Activated naive CD4-positive, alpha-beta T cell treated with anti-CD3 and anti-CD28 coated beads, Interleukin-2, amount 50 U/mL, for 72 hours (primary cell): ENCODE measurements at regions not wholly inside any gene's neighbourhood (a gene's known extent, or its start where the extent isn't known, plus 50 kb on each side); places are given as distances from the start of the nearest gene placed in this dataset.
"Not testable (repeated sequence)": the region's sequence is repeated elsewhere in the genome, so short reads cannot be mapped to it uniquely, and the experiment has no call there.

Experiments
- ATAC-seq, 2 donors: fragments of 150-1000 bp; cut with Tn5 transposase; 2 replicates each; pipeline ENCODE4 v1.10.0; 2021; ENCODE audit warnings: mild to moderate bottlenecking in 2 of 2, moderate library complexity in 2 of 2
- DNase-seq, 2 donors: peaks; one replicate each; pipeline ENCODE4 v3.0.0; 2021 to 2022; ENCODE audit warnings: low spot score in 2 of 2
- H3K27ac Mint-ChIP-seq, 2 donors: one replicate each; pipeline ENCODE4 v1.8.0; 2022; ENCODE audit warnings: mild to moderate bottlenecking in 2 of 2, mixed read lengths in 2 of 2
- H3K36me3 Mint-ChIP-seq, 2 donors: one replicate each; pipeline ENCODE4 v1.8.0; 2022; ENCODE audit warnings: mixed read lengths in 2 of 2
- H3K9me3 Mint-ChIP-seq, 2 donors: one replicate each; pipeline ENCODE4 v1.8.0; 2022; ENCODE audit warnings: mixed read lengths in 2 of 2

GRCh38 chr15:21031703-21032102, 165.6 kb upstream of the POTEB2 start:
- not testable (repeated sequence) for ATAC-seq, H3K27ac Mint-ChIP-seq, H3K36me3 Mint-ChIP-seq, DNase-seq, H3K9me3 Mint-ChIP-seq

DNA sequence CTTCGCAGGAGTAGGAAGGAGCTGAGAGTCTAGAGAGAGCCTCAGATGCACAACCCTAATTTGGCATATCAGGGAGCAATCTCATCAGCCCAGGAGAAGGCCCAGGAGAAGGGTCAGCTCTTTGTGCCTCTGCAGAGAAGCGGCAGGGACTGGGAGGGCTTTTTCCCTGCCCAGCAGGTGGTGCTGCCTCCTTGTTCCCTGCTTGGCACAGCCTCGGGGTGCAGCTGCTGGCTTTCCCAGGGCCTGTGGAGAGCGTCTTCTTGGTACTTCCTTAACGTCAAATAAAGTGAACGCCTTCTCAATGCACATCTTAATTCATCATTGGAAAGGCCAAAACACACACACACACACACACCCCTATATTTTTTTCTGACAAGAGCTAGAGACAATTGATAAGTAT, 162.9 kb upstream of the POTEB2 start:
- H3K36me3 Mint-ChIP-seq, H3K27ac Mint-ChIP-seq, ATAC-seq, DNase-seq, H3K9me3 Mint-ChIP-seq: not testable (repeated sequence)

GRCh38 chr15:21027942-21028341, 161.8 kb upstream of the POTEB2 start:
- not testable (repeated sequence) for H3K27ac Mint-ChIP-seq, DNase-seq, H3K9me3 Mint-ChIP-seq, H3K36me3 Mint-ChIP-seq
- ATAC-seq = peak in 1 of 2 donors; percentile 59

DNA sequence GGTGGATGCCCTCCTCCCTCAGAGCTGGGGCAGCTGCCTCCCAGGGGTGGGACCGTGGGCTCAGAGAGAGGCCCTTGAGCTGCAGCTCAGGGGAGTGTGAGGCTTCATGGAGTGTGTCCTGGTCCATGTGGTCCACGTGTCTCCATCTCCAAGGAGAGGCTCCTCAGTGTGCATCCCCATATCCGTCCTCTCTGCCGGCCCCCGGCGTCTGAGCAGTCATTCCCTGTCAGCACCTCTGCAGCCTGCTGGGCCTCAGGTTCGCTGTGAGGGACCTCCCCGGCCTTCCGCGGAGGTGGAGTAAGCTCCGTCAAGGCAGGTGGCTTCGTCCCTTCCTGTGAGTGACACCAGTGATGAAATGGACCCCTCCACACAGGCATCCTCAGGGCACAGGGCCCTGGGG, 160.7 kb upstream of the POTEB2 start:
- not testable (repeated sequence) for H3K27ac Mint-ChIP-seq, DNase-seq, ATAC-seq, H3K9me3 Mint-ChIP-seq, H3K36me3 Mint-ChIP-seq

DNA sequence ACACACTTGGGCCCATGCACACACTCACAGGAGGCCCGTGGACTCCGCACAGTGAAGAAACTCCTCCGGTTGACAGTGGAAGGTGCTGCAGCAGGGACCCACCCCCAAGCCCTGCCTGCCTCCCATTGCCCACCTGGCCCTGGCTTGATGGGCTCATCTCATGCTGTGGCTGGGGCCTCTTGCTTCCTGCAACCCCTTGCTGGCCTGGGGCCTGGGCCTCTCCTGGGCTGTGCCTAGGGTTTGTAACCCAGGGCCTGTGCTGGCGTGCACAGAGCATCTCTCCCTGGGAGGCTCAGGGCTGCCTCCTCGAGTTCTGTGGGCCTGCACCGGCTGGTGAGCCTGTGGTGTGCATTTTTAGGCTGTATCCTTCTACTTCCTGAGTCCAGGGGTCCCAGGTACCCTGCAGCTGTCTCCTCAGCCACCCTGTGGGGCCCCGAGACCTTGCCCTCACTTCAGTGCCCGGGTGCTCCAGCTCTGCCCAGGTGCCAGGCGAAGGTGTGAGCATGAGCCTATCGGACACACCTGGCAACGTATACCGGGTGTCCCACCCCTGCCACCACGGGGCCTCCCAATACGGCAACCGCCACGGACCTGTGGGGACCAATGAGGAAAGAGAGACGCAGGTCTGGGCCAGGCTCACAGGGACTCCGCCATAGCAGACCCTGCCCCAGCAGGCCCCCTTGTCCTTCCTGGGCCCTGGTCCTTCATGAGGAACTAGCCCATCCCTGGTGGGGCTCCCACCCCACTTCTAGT, 158.3 kb upstream of the POTEB2 start:
- H3K36me3 Mint-ChIP-seq, DNase-seq, H3K9me3 Mint-ChIP-seq, ATAC-seq, H3K27ac Mint-ChIP-seq: not testable (repeated sequence)

GRCh38 chr15:21018176-21018575, 152.1 kb upstream of the POTEB2 start:
- not testable (repeated sequence) for H3K27ac Mint-ChIP-seq, DNase-seq, ATAC-seq, H3K9me3 Mint-ChIP-seq, H3K36me3 Mint-ChIP-seq

GRCh38 chr15:21017326-21017725, 151.2 kb upstream of the POTEB2 start:
- not testable (repeated sequence) for DNase-seq, H3K9me3 Mint-ChIP-seq, ATAC-seq, H3K27ac Mint-ChIP-seq, H3K36me3 Mint-ChIP-seq

- ATAC-seq = peak in 1 of 2 donors; percentile 14
- DNase-seq, H3K36me3 Mint-ChIP-seq, H3K9me3 Mint-ChIP-seq, H3K27ac Mint-ChIP-seq: not testable (repeated sequence)
These were observed 150.5 kb upstream of the POTEB2 start for GRCh38 chr15:21016589-21016988.

DNA sequence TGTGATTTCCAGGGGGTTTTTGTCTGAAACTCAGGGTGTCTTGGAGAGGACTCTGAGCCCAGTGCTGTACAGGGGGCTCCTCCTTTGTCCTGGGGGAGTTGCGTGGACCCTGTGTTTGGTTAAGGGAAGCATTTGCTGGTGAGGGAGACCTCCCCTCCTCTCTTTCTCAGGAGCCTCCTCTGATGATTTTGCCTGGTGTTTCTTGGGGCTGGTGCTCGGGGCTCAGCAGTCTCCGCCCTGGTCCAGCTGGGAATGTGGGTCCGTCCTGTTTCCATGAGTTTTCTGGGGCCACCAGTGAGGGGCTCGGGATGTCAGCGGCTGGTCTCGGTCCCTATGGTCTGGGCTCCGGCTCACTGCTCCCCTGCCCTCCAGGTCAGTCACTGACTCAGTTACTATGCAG, 149.1 kb upstream of the POTEB2 start:
- H3K27ac Mint-ChIP-seq, H3K9me3 Mint-ChIP-seq, ATAC-seq, DNase-seq, H3K36me3 Mint-ChIP-seq: not testable (repeated sequence)

- not testable (repeated sequence) for H3K27ac Mint-ChIP-seq, H3K9me3 Mint-ChIP-seq
These were observed 147.2 kb upstream of the POTEB2 start for GRCh38 chr15:21013308-21013707.

DNA sequence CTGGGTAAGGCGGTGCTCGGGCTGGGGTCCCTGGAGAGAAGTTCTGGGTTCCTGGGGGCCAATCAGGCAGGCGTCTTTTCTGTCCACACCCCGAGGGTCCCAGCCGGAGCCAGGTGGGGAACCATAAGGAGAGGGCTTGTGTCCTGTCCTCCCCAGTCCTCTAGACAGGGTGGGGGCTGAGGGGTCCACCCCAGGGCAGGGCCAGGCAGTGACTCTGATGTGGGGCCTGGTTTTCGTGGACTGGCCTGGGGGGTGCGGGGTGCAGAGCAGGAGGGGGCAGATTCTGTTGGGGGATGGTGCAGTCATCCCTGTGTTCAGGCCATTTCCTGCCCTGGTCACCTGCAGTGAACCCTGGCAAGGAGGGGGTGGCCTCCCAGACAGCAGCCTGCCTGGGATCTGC, 143.5 kb upstream of the POTEB2 start:
- H3K36me3 Mint-ChIP-seq, H3K27ac Mint-ChIP-seq, ATAC-seq, H3K9me3 Mint-ChIP-seq, DNase-seq: not testable (repeated sequence)

More at GRCh38 chr15:21013308-21013707, 147.2 kb upstream of the POTEB2 start:
- H3K36me3 Mint-ChIP-seq, DNase-seq, ATAC-seq: not testable (repeated sequence)

GRCh38 chr15:21003459-21003858, 137.3 kb upstream of the POTEB2 start:
- not testable (repeated sequence) for H3K9me3 Mint-ChIP-seq, H3K36me3 Mint-ChIP-seq, H3K27ac Mint-ChIP-seq, ATAC-seq, DNase-seq

GRCh38 chr15:21001950-21002349, 135.8 kb upstream of the POTEB2 start:
- not testable (repeated sequence) for H3K36me3 Mint-ChIP-seq, H3K27ac Mint-ChIP-seq, H3K9me3 Mint-ChIP-seq, ATAC-seq, DNase-seq

DNA sequence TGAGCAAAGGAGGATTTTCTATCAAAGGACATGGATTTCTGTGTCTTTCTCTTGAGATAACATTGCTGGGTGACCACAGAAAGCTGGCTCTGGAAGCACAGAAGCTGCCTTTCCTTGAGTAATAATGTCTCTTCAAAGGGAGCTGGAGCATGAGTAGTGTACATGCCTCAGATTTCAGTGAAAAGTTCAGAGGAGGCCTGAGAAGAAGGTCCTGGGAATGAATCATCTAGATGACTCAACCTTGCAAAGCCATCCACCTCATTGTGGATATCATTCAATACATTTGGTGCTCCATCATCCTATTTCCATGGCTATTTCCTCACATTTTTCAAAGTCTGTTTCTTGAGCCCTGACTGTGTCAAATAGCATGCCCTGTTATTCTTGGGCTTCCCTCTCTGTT, 125.6 kb upstream of the POTEB2 start:
- peak in 1 of 2 donors; percentile 37 for ATAC-seq
- not testable (repeated sequence) for H3K9me3 Mint-ChIP-seq, H3K36me3 Mint-ChIP-seq, H3K27ac Mint-ChIP-seq, DNase-seq

DNA sequence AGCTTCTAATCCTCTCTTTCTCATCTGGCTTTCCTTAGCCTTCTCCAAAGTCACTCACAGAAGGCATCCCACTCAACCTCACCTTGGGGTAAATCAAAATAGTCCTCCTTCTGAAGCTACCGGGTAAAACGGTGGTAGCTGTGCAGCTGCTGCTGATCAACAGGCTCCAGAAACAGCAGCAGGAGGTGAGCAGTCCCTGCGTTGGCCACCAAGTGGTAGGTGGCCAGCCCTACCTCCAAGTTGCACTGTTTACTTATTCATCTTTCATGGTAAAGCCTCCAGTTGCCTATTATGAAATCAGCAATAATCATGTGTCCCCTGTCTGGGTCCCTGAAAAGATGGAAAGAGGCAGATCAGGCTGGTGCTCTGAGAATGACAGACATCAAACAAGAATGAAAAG, 125.1 kb upstream of the POTEB2 start:
- not testable (repeated sequence) for H3K36me3 Mint-ChIP-seq, DNase-seq, H3K9me3 Mint-ChIP-seq, ATAC-seq, H3K27ac Mint-ChIP-seq

- ATAC-seq, H3K9me3 Mint-ChIP-seq, DNase-seq, H3K36me3 Mint-ChIP-seq, H3K27ac Mint-ChIP-seq: not testable (repeated sequence)
These were observed 120.7 kb upstream of the POTEB2 start for GRCh38 chr15:20986775-20987174.

DNA sequence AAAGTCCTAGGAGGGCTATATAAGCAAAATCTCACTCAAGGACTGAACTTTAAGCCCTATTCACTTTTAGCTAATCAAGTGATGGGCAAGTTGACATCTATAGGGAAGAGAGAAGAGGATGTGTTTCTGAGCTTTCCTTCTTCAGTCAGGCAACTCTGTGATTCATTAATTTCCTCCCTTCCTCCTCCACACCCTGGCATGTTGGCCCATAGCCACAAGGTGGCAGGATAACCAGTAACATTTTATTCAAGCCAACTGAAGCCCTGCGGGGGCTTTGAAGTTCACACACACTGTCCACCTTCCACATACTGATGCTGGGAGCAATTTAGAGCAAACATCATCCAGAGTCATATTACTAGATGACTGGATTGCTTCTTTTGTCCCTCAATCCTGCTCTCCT, 111.9 kb upstream of the POTEB2 start:
- not testable (repeated sequence) for DNase-seq, H3K36me3 Mint-ChIP-seq, H3K9me3 Mint-ChIP-seq, H3K27ac Mint-ChIP-seq
- peak; percentile 75 to 84 for ATAC-seq

DNA sequence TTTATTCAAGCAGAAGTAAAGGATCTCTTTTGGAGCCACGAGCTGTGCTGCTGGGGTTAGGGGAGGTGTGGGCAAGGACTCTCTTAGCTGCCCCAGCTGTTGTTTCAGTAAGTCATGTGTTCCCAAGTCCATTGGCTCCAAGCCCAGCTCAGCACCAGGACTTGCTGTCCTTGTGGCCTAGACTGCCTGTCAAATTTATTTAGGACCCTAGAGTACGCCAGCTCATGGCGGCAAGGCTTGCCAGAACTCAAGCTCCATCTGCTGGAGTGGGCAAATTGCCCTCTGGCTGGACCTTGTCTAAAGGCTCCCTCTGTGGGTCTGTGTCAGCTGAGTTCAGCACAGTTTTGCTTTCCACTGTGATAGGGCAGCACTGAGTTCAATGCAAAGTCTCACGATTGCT, 106.6 kb upstream of the POTEB2 start:
- not testable (repeated sequence) for H3K36me3 Mint-ChIP-seq, H3K9me3 Mint-ChIP-seq, DNase-seq, H3K27ac Mint-ChIP-seq, ATAC-seq
